ENCODE measurements at regions not wholly inside any gene's neighbourhood (a gene's known extent, or its start where the extent isn't known, plus 50 kb on each side); places are given as distances from the start of the nearest gene placed in this dataset.
"Not testable (repeated sequence)": the region's sequence is repeated elsewhere in the genome, so short reads cannot be mapped to it uniquely, and the experiment has no call there.

DNA sequence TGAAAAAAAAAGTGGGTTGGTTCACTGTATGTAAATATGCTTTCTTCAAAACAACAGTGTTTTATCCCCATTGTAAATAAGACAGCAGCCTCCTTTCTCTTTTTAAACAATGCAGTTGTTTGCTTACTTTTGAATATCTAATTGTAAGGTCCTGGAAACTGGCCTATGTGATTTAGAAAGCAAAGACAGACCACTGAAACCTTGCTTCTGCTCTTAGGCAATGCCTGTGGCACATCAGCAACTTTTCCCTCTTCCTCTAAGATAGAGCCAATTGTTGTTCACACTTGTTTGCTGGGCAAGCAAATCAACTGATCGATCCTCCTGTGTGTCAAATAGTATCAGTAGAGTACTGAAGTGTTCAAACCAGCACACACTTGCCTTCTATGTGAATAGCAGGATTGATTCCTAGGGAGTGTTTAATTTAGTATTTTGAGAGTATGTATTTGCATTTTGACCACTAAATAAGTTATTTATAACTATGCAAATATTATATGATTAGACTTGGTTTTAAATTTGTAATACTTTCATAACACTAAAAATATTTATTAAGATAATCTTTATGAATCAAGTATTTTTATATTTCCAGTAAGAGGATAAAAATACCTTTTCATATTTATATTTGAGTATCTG, 55.4 kb upstream of the GRPR start:
- Mint-ChIP-seq H3K36me3 (ENCODE audit: insufficient read depth) (no peaks in the 10 kb centered on the region), H3K27me3 (ENCODE audit: low read depth) (no peaks in the 10 kb centered on the region), H3K4me1 (ENCODE audit: low read depth) (no peaks in the 10 kb centered on the region), H3K9me3 (no peaks in the 10 kb centered on the region), H3K4me3 (no peak overlapping the region)
- ATAC-seq (no peak), DNase-seq (no peak)

DNA sequence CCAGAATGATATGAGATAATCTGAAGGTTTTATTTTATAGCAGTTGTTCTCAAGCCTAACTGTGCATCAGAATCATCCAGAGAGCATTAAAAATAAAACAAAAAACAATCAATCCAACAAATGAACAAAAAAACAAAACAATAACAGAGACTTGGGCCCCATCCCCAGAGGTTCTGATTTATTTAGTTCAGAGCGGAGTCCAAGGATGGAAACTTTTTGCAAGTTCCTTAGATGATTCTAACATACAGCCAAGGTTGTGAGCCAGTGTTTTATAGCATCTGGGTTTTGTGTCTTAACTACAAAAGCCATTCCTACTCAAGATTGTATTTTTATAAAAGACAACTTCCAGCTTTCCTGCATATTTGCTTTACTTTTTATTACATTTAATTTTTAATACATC, 59.4 kb upstream of the GRPR start:
- Mint-ChIP-seq H3K4me1 (ENCODE audit: low read depth) (no peaks in the 10 kb centered on the region), H3K27me3 (ENCODE audit: low read depth) (no peaks in the 10 kb centered on the region), H3K4me3 (no peak overlapping the region), H3K9me3 (no peaks in the 10 kb centered on the region), H3K36me3 (ENCODE audit: insufficient read depth) (no peaks in the 10 kb centered on the region)
- DNase-seq (no peak), ATAC-seq (no peak)

DNA sequence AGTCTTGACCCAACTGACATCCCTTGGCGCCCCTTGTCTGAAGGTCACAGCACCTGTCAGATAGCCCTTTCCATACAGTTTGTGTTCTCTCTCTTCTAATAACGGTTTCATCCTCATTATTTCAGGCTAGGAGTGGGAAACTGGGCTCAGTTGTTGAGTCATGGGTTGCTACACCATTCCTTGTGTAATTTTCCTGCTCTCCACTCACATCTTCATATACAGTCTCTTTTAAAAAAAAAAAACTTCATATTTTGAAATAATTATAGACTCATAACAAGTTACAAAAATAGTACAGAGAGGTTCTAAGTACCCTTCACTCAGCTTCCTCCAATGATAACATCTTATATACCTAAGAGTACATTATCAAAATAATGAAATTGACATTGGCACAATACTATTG, 60.2 kb upstream of the GRPR start:
- Mint-ChIP-seq H3K36me3 (ENCODE audit: insufficient read depth) (no peaks in the 10 kb centered on the region), H3K4me1 (ENCODE audit: low read depth) (no peaks in the 10 kb centered on the region), H3K27me3 (ENCODE audit: low read depth) (no peaks in the 10 kb centered on the region), H3K4me3 (no peak overlapping the region), H3K9me3 (no peaks in the 10 kb centered on the region)
- DNase-seq, result no peak
- ATAC-seq, result no peak

DNA sequence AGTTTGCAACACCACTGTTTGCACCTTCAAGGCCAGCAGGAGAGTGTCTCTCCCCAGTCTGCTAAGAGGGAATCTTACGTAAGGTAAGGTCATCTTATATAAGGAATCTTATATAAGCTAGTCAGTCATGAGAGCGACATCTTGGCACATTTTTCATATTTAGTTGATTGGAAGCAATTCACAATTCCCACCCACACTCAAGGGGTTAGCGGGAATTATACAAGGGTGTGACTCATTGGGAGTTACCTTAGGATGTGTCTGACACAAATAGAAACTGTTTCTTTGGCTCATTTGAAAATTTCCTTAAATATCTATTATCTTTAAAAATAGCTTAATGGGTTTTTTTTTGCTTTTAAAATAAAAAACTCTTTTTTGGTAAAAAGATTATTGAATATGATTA, 62.1 kb upstream of the GRPR start:
- DNase-seq, result no peak
- Mint-ChIP-seq H3K4me1 (ENCODE audit: low read depth) (no peaks in the 10 kb centered on the region), H3K27me3 (ENCODE audit: low read depth) (no peaks in the 10 kb centered on the region), H3K4me3 (no peak overlapping the region), H3K9me3 (no peaks in the 10 kb centered on the region), H3K36me3 (ENCODE audit: insufficient read depth) (no peaks in the 10 kb centered on the region)
- ATAC-seq, result no peak

DNA sequence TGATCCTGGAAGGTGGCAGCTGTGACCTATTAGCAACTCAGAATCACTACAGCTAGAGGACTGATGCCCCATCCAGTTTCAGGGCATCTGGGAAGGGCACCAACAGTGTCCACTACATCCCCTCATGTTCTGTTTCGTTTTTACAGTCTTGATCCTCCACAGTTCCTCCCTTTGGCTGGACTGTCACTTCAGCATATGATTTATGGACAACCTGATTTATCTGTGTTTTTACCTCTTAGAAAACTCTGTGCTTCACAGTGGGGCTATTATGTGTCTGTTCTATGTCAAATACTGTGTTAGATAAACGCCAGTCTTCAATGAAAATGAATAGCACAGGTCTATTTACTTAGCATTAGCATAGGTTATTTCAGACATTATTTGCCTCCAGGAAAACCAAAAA, 63.1 kb upstream of the GRPR start:
- H3K27me3 Mint-ChIP-seq (ENCODE audit: low read depth), result no peaks in the 10 kb centered on the region
- no peaks in the 10 kb centered on the region for H3K36me3 Mint-ChIP-seq (ENCODE audit: insufficient read depth)
- no peaks in the 10 kb centered on the region for H3K9me3 Mint-ChIP-seq
- H3K4me3 Mint-ChIP-seq, result no peak overlapping the region
- H3K4me1 Mint-ChIP-seq (ENCODE audit: low read depth), result no peaks in the 10 kb centered on the region
- no peak for ATAC-seq
- no peak for DNase-seq

DNA sequence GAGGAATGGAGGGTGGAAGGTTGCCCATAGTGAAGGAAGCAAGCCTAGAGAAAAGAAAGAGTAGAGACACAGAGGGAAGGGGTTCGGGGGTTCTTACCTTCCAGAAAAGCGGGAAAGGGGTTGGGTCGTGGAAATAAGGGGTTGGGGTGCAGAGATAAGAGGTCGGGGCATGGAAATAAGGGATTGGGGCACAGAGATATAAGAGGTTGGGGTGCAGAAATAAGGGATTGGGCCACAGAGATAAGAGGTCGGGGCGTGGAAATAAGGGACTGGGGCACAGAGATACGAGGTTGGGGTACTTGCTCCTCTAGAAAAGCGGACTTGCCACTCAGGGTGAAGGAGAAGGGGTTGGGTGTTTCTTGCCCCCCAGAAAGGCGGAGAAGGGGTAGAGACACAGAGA, 74.2 kb upstream of the GRPR start:
- not testable (repeated sequence) for H3K4me1 Mint-ChIP-seq (ENCODE audit: low read depth); H3K27me3 Mint-ChIP-seq (ENCODE audit: low read depth)

DNA sequence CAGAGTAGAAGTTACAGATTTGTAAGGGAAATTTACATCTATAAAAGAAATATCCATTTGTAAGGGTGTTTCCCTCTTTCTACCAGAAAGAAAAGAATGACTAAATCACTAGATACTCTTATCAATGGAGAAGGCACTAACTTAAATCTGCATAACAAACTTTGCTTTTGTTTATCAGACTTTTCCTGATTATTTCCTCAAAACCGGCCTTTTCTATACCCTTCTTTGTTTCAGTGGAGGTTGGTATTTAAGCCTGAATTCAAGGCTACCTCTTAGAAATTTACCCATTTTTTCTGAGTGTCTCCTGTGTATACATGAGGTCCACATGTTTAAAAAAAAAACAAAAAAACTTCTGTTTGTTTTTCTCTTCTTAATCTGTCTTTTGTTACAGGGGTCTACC, 80.4 kb upstream of the GRPR start:
- Mint-ChIP-seq H3K9me3 (no peaks in the 10 kb centered on the region), H3K27me3 (ENCODE audit: low read depth) (no peaks in the 10 kb centered on the region), H3K4me1 (ENCODE audit: low read depth) (peaks cover 5% of the 10 kb centered on the region), H3K36me3 (ENCODE audit: insufficient read depth) (no peaks in the 10 kb centered on the region), H3K4me3 (no peak overlapping the region)
- DNase-seq (no peak), ATAC-seq (no peak)

More for the DNA sequence above, 74.2 kb upstream of the GRPR start:
- not testable (repeated sequence) for ATAC-seq; H3K36me3 Mint-ChIP-seq (ENCODE audit: insufficient read depth); DNase-seq; H3K9me3 Mint-ChIP-seq; H3K4me3 Mint-ChIP-seq

DNA sequence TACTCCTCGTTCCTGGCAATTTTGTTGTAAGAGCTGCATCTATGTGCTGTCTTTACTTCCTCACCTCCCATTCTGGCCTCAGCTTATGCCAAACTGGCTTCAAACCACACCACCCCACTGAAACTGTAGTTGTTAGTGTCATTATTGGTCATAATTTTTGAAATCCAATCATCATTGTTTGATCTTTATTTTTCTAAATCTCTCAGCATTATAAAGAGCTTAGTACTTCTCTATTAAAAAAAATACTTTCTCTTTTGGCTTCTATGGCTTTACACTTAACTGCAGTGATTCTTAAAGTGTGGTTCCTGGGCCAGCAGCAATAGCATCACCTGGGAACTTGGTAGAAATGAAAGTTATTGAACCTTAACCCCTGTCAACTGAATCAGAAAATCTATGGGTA, 83.5 kb upstream of the GRPR start:
- no peaks in the 10 kb centered on the region for H3K9me3 Mint-ChIP-seq
- H3K27me3 Mint-ChIP-seq (ENCODE audit: low read depth), result no peaks in the 10 kb centered on the region
- ATAC-seq (peak in 1 of 2 donors; percentile 35), DNase-seq (no peak)
- peaks cover 5% of the 10 kb centered on the region for H3K4me1 Mint-ChIP-seq (ENCODE audit: low read depth)
- no peak overlapping the region for H3K4me3 Mint-ChIP-seq
- no peaks in the 10 kb centered on the region for H3K36me3 Mint-ChIP-seq (ENCODE audit: insufficient read depth)

DNA sequence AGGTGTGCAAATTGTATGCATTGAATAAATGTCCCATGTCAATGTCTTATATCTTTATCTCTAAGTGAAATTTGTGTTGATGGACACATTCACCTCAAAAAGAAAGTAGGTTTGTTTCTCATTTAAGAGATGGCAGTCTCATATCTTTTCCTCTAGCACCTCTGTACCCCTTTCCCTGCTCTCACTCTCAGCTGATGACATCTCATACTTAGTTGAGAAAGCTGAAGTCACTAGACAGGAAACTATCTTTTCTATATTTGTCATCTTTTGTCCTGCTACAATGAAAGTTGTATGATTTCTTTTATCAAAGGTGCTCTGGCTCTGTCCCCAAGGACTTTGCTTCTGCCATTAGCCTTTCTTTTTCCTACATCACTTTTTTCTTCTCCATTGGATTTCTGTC, 84.0 kb upstream of the GRPR start:
- no peak for ATAC-seq
- DNase-seq, result no peak
- Mint-ChIP-seq H3K4me3 (no peak overlapping the region), H3K9me3 (no peaks in the 10 kb centered on the region), H3K4me1 (ENCODE audit: low read depth) (peaks cover 5% of the 10 kb centered on the region), H3K36me3 (ENCODE audit: insufficient read depth) (no peaks in the 10 kb centered on the region), H3K27me3 (ENCODE audit: low read depth) (no peaks in the 10 kb centered on the region)

DNA sequence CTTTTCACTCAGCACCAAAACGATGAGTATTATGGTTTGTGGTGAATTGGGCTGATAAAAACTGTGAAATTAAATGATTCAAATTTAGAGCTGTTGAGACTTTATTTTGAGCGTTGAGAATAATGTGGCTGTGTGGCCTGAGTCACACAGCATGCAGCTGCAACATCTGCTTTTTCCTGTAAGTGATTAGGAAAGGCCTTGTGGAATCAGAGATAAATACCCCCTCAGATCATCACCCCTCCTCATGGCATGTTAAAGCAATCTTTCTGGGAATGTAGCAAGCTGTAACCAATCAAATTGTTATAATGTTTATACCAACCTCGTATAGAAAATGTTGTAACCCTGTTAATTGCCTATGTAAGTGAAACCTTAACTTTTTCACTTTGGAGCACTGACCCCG, 90.0 kb upstream of the GRPR start:
- H3K4me1 Mint-ChIP-seq (ENCODE audit: low read depth), result no peaks in the 10 kb centered on the region

DNA sequence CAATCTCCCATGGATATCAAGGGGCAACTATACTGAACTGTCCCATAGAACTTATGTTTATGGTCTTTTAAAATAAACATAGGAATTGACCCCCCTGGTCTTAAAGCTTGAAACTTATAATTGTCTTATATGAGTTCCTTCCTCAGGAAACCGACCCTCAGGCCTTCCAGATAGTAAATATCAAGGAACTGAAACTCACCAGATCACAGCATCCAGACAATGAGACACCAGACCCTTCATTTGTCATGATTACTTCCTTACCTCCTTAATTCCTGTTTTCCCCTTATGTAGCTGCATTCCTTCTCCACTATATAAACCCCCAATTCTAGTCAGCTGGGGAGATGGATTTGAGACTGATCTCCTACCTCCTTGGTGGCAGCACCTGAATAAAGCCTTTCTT, 94.8 kb upstream of the GRPR start:
- Mint-ChIP-seq H3K4me3 (no peak overlapping the region), H3K9me3 (no peaks in the 10 kb centered on the region), H3K27me3 (ENCODE audit: low read depth) (no peaks in the 10 kb centered on the region), H3K4me1 (ENCODE audit: low read depth) (peaks cover 7% of the 10 kb centered on the region), H3K36me3 (ENCODE audit: insufficient read depth) (no peaks in the 10 kb centered on the region)
- DNase-seq (no peak), ATAC-seq (no peak)

More for the DNA sequence above, 90.0 kb upstream of the GRPR start:
- no peak for ATAC-seq
- Mint-ChIP-seq H3K9me3 (no peaks in the 10 kb centered on the region), H3K4me3 (no peak overlapping the region), H3K36me3 (ENCODE audit: insufficient read depth) (no peaks in the 10 kb centered on the region), H3K27me3 (ENCODE audit: low read depth) (no peaks in the 10 kb centered on the region)
- DNase-seq, result no peak

DNA sequence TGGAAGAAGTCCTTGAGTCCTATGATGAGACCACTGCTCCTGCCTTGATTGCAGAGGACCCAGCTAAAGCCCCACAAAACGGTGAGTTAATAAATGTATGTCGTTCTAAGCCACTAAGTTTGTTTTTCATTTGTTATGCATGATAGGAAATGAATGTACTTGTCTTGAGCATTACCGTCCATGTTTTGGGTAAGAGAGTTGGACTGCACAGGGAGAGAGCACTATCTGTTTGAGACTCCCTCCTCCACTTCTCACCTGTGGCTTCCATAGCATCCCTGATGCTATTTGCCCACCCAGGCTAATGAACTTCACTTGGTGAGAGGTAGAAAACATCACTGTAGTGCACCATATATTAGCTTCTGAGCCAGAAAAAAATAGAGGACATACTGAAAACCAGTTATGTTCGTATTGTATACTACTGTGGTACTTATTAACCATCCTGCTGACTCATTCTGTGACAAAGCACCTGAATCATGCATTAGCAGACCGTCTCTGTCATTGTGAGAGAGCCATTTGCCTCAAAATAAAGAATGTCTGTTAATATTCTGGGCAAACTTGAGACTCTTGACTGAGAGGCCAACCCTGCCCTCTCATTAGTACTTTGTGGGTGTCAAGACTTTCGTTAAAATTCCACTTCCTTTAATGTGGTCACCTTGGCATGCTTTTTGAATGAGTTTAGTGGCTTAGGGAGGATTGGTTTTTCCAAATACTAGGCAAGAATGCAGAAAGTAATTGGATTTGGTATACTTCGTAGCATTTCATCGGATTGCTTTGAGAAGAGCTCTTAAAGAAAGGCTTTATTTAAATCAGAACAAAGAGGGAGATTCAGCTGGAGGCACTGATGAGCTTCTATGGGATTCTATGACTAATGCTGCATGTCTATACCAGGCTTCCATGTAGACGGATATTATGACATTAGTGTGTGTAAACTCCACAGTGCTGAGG, 99.3 kb upstream of the GRPR start:
- Mint-ChIP-seq H3K9me3 (no peaks in the 10 kb centered on the region), H3K4me1 (ENCODE audit: low read depth) (peaks cover 11% of the 10 kb centered on the region), H3K27me3 (ENCODE audit: low read depth) (peaks cover 3% of the 10 kb centered on the region), H3K36me3 (ENCODE audit: insufficient read depth) (no peaks in the 10 kb centered on the region), H3K4me3 (no peak overlapping the region)
- ATAC-seq (peak; percentile 66 to 90), DNase-seq (no peak)

DNA sequence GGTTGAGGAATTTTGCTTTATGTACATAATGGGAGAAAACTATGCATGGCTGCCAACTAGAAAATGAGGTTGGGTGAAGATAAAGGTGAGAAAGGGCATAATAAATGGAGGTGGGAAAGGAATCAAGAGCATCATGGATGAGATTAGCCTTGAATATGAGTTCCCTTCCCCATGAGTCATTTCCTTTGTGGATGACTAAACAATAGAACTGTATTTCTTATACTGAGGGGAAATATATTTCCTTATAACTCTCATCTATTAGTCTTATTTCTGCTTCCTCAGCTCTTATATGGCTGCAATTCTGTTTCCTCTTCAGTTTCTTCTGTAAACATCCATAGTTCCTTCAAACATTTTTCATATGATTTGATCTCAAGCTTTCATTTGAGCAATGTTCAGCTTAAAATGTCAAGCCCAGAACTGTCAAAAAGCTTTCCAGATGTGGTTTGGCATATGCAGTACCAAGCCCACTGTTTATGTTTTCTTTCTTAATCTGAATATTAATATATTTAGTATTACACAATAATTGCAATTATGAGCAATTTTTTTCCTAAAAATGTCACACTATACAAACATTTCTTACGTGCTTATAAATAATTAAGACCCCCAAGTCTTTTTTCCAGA, 100.7 kb upstream of the GRPR start:
- H3K4me1 Mint-ChIP-seq (ENCODE audit: low read depth), result peaks cover 11% of the 10 kb centered on the region
- no peak overlapping the region for H3K4me3 Mint-ChIP-seq
- no peak for ATAC-seq
- H3K36me3 Mint-ChIP-seq (ENCODE audit: insufficient read depth), result no peaks in the 10 kb centered on the region
- H3K27me3 Mint-ChIP-seq (ENCODE audit: low read depth), result peaks cover 3% of the 10 kb centered on the region
- H3K9me3 Mint-ChIP-seq, result no peaks in the 10 kb centered on the region
- DNase-seq, result no peak

DNA sequence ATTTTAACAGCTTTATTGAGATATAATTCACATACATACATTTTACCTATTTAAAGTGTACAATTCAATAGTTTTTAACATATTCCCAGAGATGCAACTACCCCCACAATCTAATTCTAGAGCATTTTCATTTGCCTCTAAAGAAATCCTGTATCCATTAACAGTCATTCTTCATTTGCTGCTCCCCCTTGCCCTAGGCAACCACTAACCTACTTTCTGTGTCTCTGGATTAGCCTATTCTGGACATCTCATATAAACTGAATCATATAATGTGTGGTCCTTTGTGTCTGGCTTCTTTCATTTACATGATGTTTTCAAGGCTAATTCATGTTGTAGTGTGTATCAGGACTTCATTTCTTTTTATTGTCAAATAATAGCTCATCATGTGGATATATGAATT, 105.1 kb upstream of the GRPR start:
- Mint-ChIP-seq H3K9me3 (no peaks in the 10 kb centered on the region), H3K27me3 (ENCODE audit: low read depth) (peaks cover 3% of the 10 kb centered on the region), H3K36me3 (ENCODE audit: insufficient read depth) (no peaks in the 10 kb centered on the region), H3K4me1 (ENCODE audit: low read depth) (peaks cover 5% of the 10 kb centered on the region), H3K4me3 (no peak overlapping the region)
- ATAC-seq (no peak), DNase-seq (no peak)

DNA sequence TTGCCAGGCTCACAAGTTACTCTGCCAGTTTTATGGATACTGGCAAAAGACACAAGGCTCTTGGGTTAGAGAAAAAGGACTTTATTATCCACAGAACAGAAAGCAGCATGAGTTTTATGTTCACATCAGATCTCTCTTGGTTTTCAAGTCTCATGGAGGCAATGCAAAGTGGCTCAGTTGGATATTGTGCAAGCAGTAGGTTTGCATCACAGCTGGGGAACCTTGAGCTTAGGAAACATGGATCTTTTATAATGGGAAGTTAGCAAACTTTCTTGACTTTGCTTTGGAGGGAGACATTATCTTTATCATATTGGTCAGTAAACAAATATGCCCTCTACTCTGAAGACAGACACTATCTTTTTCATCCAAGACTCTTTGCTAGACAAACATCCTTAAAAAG, 109.2 kb upstream of the GRPR start:
- H3K9me3 Mint-ChIP-seq, result no peaks in the 10 kb centered on the region
- H3K27me3 Mint-ChIP-seq (ENCODE audit: low read depth), result no peaks in the 10 kb centered on the region
- no peaks in the 10 kb centered on the region for H3K4me1 Mint-ChIP-seq (ENCODE audit: low read depth)
- H3K36me3 Mint-ChIP-seq (ENCODE audit: insufficient read depth), result no peaks in the 10 kb centered on the region
- ATAC-seq (no peak), DNase-seq (no peak)
- no peak overlapping the region for H3K4me3 Mint-ChIP-seq
